Tibial artery (tissue), 4 donors: ENCODE measurements at regions not wholly inside any gene's neighbourhood (a gene's known extent, or its start where the extent isn't known, plus 50 kb on each side); places are given as distances from the start of the nearest gene placed in this dataset.

ENCODE experiments used
- DNase-seq, 2 donors: peaks; one replicate each; pipeline ENCODE4 v3.0.0-alpha.2; 2019
- H3K27ac ChIP-seq, 2 donors: fragments of 200-600 bp; sonication (generic) in 1 of 2; 1 replicate in 1 of 2; 2 replicates in 1 of 2; pipeline ENCODE4 v1.5.1; 2018 to 2019; ENCODE audit warnings: mild to moderate bottlenecking in 1 of 2
- H3K27me3 ChIP-seq, 2 donors: fragments of 200-600 bp; sonication (generic) in 1 of 2; one replicate each; pipeline versions ENCODE4 v1.5.1 to v1.6.0; 2016 to 2019
- H3K36me3 ChIP-seq, 3 donors: fragments of 200-600 bp; sonication (generic) in 2 of 3; one replicate each; pipeline ENCODE4 v1.5.1; 2016 to 2019; ENCODE audit warnings: mild to moderate bottlenecking in 2 of 3
- H3K4me1 ChIP-seq, 4 donors: fragments of 200-600 bp; sonication (generic) in 2 of 4; 1 replicate in 3 of 4; 2 replicates in 1 of 4; pipeline ENCODE4 v1.5.1; 2016 to 2019
- H3K4me3 ChIP-seq, 2 donors: fragments of 200-600 bp; sonication (generic) in 1 of 2; 1 replicate in 1 of 2; 2 replicates in 1 of 2; pipeline ENCODE4 v1.5.1; 2018 to 2019; ENCODE audit warnings: mild to moderate bottlenecking in 2 of 2
- H3K9me3 ChIP-seq, 3 donors: fragments of 200-600 bp; sonication (generic) in 1 of 3; one replicate each; pipeline ENCODE4 v1.5.1; 2016 to 2019
- CTCF ChIP-seq, 2 experiments: fragments of 200-600 bp in 1 of 2; fragments of 450-650 bp in 1 of 2; IDR thresholded peaks; one replicate each; pipeline ENCODE4 v1.5.1; 2017 to 2019; ENCODE audit warnings: antibody characterized with exemption in 2 of 2, mild to moderate bottlenecking in 1 of 2, moderate library complexity in 1 of 2
- intact Hi-C: fragments of 100-400 bp; cut with DNase I; formaldehyde crosslinking; loops from one replicate; pipeline ENCODE4 v1.15.0; 2023; ENCODE audit warnings: low total_unique reads

- intact Hi-C loops = no loop called here
- DNase-seq = no peak
- Histone ChIP-seq H3K27me3 (no peaks in the 10 kb centered on the region), H3K9me3 (no peaks in the 10 kb centered on the region), H3K4me1 (peaks cover 0 to 65% (median 20%) of the 10 kb centered on the region in 4 donors), H3K27ac (peak overlapping the region; percentile 12 to 77), H3K4me3 (peak overlapping the region; percentile 5 to 29), H3K36me3 (no peaks in the 10 kb centered on the region)
- no peak for TF ChIP-seq CTCF (IDR thresholded peaks at IDR 0.05)
Measured at GRCh38 chr9:649128-650074, 192.1 kb upstream of the DMRT1 start.

- no peak for TF ChIP-seq CTCF (IDR thresholded peaks at IDR 0.05)
- peak overlapping the region; percentile 66 to 77 for H3K27ac ChIP-seq
- H3K4me3 ChIP-seq = peak overlapping the region; percentile 5 to 29
- no peak for DNase-seq
- H3K27me3 ChIP-seq = no peaks in the 10 kb centered on the region
- no peaks in the 10 kb centered on the region for H3K36me3 ChIP-seq
- intact Hi-C loops = no loop called here
- no peaks in the 10 kb centered on the region for H3K9me3 ChIP-seq
- H3K4me1 ChIP-seq = peaks cover 0 to 75% (median 23%) of the 10 kb centered on the region in 4 donors
Measured at GRCh38 chr9:650362-650761, 191.1 kb upstream of the DMRT1 start.

GRCh38 chr9:651371-651770 is 190.1 kb upstream of the DMRT1 start:
- Histone ChIP-seq H3K4me1 (peaks cover 0 to 85% (median 32%) of the 10 kb centered on the region in 4 donors), H3K4me3 (no peak overlapping the region), H3K36me3 (no peaks in the 10 kb centered on the region), H3K9me3 (no peaks in the 10 kb centered on the region), H3K27me3 (no peaks in the 10 kb centered on the region), H3K27ac (peak overlapping the region; percentile 66 to 77)
- no peak for TF ChIP-seq CTCF (IDR thresholded peaks at IDR 0.05)
- DNase-seq = no peak
- intact Hi-C loops = no loop called here

GRCh38 chr9:652914-653313 is 188.6 kb upstream of the DMRT1 start:
- no peak for TF ChIP-seq CTCF (IDR thresholded peaks at IDR 0.05)
- Histone ChIP-seq H3K27ac (peak overlapping the region; percentile 53 to 56), H3K9me3 (no peaks in the 10 kb centered on the region), H3K4me3 (no peak overlapping the region), H3K4me1 (peaks cover 0 to 86% (median 38%) of the 10 kb centered on the region in 4 donors), H3K27me3 (no peaks in the 10 kb centered on the region), H3K36me3 (no peaks in the 10 kb centered on the region)
- DNase-seq = peak; percentile 59 to 77
- intact Hi-C loops = no loop called here

GRCh38 chr9:653421-653820 is 188.1 kb upstream of the DMRT1 start:
- Histone ChIP-seq H3K9me3 (no peaks in the 10 kb centered on the region), H3K4me1 (peaks cover 0 to 81% (median 35%) of the 10 kb centered on the region in 4 donors), H3K36me3 (no peaks in the 10 kb centered on the region), H3K27me3 (no peaks in the 10 kb centered on the region), H3K4me3 (no peak overlapping the region), H3K27ac (peak overlapping the region; percentile 53 to 56)
- intact Hi-C loops = no loop called here
- TF ChIP-seq CTCF (IDR thresholded peaks at IDR 0.05) = no peak
- no peak for DNase-seq
